HEK293 (cell line): ENCODE measurements at regions not wholly inside any gene's neighbourhood (a gene's known extent, or its start where the extent isn't known, plus 50 kb on each side); places are given as distances from the start of the nearest gene placed in this dataset.

ENCODE experiments used
- SP2 ChIP-seq: fragments of 450-650 bp; formaldehyde crosslinking; IDR thresholded peaks from 2 replicates; pipeline ENCODE4 v1.5.1; 2016; ENCODE audit warnings: missing biosample characterization, missing genetic modification characterization
- ZBTB17 ChIP-seq: fragments of 450-650 bp; formaldehyde crosslinking; IDR thresholded peaks from 2 replicates; pipeline ENCODE4 v1.5.1; 2016; ENCODE audit warnings: missing biosample characterization, missing genetic modification characterization
- TF ChIP-seq, protein P1 (sequence below): fragments of 450-650 bp; formaldehyde crosslinking; IDR thresholded peaks from 2 replicates; pipeline ENCODE4 v1.5.1; 2016; ENCODE audit warnings: missing biosample characterization, missing genetic modification characterization

DNA sequence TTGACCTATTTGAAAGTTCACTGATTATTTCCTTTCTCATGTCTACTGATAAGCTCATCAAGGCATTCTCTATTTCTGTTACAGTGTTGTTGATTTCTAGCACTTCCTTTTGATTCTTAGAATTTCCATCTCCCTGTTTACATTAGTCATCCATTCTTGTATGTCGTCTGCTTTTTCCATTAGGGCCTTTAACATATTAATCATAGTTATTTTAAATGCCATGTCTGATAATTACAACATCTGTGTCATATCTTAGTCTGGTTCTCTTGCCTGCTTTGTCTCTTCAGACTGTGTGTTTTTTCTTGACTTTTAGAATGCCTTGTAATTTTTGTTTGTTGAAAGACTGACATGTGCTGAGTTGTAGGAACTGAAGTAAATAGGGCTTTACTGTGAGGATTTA is 602.1 kb downstream of the SOX6 start:
- TF ChIP-seq SP2 (tag by site-specific recombination) (no peak), ZBTB17 (tag by site-specific recombination) (no peak)
- TF ChIP-seq, protein P1, sequence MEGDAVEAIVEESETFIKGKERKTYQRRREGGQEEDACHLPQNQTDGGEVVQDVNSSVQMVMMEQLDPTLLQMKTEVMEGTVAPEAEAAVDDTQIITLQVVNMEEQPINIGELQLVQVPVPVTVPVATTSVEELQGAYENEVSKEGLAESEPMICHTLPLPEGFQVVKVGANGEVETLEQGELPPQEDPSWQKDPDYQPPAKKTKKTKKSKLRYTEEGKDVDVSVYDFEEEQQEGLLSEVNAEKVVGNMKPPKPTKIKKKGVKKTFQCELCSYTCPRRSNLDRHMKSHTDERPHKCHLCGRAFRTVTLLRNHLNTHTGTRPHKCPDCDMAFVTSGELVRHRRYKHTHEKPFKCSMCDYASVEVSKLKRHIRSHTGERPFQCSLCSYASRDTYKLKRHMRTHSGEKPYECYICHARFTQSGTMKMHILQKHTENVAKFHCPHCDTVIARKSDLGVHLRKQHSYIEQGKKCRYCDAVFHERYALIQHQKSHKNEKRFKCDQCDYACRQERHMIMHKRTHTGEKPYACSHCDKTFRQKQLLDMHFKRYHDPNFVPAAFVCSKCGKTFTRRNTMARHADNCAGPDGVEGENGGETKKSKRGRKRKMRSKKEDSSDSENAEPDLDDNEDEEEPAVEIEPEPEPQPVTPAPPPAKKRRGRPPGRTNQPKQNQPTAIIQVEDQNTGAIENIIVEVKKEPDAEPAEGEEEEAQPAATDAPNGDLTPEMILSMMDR (tag by site-specific recombination), result no peak
